Activated naive CD4-positive, alpha-beta T cell treated with anti-CD3 and anti-CD28 coated beads, Interleukin-2, amount 50 U/mL, for 16 hours (primary cell): ENCODE measurements at regions not wholly inside any gene's neighbourhood (a gene's known extent, or its start where the extent isn't known, plus 50 kb on each side); places are given as distances from the start of the nearest gene placed in this dataset.
"Not testable (repeated sequence)": the region's sequence is repeated elsewhere in the genome, so short reads cannot be mapped to it uniquely, and the experiment has no call there.

ENCODE experiments used
- DNase-seq: peaks from one replicate; pipeline ENCODE4 v3.0.0-alpha.2; 2020

DNA sequence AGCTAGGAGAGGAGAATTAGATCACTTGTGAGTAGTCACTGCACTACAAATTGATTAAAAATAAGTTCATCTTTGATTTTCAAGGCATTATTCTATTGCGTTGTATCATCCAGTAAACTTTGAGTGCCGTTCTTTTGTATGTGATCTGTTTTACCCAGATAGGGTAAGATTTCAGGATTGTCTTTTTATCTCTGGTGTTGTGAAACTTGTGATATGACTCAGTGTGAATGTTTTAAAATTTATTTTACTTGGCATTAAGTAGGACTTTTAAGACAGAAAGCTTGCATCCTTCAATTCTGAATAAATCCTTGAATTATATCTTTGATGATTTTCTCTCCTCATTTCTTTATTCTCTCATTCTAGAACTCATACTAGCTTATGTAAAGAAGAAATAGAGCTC, 93.3 kb upstream of the ADAMTS5 start:
- DNase-seq: no peak

DNA sequence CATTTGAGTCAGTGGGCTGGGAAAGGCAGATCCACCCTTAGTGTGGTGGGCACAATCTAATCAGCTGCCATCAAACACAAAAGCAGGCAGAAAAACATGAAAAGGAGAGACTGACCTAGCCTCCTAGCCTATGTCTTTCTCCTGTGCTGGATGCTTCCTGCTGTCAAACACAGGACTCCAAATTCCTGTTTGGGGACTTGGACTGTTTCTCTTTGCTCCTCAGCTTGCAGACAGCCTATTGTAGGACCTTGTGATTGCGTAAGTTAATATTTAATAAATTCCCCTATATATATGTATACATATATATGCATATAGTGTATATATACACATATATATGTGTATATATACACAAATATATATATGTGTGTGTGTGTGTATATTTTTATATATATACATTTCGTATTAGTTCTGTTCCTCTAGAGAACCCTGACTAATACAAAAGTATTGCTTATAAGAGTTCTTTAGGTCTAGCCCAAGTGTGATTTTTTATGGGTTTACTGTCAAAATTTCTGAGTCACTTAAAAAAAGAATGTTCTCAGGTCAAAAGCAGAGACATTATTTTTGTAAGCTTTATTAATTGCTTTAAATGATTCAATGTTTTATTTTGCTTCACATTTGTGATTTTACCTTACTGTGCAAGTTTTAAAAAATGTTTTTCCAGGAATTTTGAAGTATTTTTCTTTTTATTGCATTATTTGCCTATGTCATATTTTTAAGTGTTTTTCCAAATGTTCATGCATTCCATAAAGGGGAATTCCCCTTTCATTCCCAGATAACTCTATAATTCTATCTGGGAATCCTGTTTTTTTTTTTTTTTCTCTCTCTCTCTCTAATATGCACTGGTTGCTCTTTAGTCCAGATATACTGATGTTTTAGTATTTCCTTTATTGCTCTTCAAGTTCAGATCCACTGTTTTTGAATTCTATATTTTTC, 92.1 kb upstream of the ADAMTS5 start:
- no peak for DNase-seq

DNA sequence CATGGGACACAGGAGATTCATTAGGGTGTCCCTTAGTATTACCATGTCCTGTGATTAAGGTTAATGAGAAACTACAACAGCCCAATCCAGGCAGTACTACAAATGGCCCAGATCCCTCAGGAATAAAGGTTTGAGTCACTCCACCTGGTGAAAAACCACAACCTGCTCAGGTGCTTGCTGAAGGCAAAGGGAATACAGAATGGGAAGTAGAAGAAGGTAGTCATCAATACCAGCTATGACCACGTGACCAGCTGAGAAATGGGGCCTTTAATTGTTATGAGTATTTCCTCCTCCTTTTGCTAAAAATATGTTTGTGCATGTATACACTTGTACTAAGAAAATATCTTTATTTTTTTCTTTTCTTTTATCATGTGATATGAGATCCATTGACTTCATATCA, 91.1 kb upstream of the ADAMTS5 start:
- no peak for DNase-seq

DNA sequence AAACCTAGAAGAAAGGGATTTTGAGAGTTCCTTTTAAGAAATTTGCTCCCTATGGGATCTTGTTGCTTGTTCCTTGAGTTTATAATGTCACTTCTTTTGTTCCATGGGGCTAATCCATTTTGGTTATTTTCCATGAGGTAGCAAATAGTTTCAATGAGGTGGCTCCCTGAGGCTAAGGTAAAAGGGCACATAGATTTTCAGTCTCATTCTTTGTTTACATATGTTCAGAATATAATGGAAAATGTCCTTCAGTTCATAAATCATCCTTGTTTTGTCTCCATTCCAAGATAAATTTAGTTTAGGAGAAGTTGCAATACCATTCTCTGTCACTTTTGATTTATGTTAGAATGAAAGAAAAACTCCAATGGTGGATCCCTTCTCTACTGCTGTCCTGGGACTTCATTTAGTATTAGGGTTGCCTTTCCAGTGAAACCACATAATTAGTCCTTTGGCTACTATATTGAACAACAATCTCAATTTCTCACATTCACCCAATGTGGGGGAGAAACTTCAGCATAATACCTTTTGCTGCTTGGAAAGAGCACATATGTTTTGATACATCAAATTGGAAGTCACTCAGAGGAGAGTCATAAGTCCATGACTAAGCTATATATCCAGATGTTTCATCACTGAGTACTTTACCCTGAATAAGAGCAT, 80.9 kb upstream of the ADAMTS5 start:
- no peak for DNase-seq

DNA sequence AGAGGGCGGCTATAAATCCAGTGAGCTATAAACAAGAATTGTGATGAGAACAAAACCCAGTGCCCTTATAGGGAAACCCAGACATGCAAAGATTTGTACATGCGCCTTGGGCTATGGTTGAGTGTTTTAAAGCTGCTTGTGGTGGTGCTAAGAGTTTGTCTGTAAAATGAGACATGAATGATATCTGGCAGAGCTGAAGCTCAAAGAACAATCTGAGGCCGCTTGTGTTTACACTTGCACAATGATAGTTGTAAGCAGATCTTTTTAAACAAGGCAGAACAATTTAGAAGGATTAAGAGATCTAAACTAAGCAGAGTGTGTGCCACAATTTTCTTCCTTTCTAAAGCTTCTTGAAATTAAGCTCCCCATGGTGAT, 80.4 kb upstream of the ADAMTS5 start:
- no peak for DNase-seq

DNA sequence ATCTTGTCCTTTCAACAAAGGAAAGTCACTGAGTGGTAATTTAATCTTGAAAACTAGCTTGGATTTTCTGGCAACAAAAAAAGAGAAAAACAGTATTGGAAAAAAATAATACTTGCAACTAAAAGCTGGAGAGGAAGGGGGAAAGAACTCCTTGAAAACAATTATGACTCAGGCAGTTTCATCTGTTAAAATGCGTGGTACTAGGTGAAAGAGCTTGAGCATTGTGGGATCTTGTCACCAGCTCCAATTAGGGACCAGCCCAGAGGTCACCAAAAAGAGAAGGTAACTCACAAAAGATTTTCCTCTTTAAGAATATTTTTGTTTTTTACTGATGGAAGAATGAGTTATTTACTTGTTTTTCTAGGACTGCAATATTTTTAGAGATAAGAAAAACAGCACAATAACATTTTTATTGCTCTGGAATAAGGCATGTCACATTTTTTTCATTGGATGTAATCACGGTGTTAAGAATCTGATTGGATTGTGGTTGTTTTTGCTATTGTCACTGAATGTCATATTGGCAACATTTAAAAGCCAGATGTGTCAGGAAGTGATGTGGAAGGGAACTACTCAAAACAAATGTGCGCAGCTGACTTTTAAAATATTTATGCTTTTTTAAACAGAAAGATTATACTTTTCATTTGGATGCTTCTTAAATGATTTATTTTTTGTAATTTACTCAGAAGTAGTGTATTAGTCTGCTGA, 78.5 kb upstream of the ADAMTS5 start:
- no peak for DNase-seq

DNA sequence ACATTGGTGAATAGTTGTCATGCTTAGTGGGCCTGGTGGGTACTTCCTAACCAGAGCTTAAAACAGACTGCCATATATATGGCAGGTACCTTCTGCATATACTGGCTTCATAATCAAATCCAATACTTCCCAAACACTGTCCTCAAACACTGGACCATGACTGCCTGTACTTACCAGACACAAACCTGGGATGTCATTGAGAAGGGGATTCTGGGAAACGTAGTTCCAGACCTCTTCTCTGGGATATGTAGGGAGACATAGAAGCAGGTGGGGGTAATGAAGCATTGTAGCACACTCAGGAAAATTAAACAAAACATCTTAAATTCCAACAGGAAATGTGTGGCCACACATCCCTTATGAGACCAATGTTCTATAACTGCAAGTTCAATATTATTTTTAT, 76.5 kb upstream of the ADAMTS5 start:
- no peak for DNase-seq

DNA sequence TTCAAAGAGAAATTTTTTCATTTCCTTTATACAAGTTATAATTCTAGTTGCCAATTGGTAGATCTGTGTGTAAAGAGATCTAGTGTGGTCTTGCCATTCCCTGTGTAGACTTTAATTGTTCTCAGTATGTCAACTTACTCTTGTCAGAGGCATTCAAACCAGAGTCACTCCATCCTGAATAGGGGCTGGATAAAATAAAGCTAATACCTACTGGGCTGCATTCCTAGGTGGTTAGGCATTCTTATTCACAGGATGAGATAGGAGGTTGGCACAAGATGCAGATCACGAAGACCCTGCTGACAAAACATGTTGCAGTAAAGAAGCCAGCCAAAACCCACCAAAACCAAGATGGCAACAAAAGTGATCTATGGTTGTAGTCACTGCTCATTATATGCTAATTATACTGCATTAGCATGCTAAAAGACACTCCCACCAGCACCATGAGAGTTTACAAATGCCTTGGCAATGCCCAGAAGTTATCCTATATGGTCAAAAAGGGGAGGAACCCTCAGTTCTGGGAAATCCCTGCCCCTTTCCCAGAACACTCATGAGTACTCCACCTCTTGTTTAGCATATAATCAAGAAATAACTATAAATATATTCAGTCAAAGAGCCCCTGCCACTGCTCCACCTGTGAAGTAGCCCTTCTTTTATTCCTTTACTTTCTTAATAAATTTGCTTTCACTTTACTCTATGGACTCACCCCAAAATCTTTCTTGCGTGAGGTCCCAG, 74.0 kb upstream of the ADAMTS5 start:
- DNase-seq: no peak

DNA sequence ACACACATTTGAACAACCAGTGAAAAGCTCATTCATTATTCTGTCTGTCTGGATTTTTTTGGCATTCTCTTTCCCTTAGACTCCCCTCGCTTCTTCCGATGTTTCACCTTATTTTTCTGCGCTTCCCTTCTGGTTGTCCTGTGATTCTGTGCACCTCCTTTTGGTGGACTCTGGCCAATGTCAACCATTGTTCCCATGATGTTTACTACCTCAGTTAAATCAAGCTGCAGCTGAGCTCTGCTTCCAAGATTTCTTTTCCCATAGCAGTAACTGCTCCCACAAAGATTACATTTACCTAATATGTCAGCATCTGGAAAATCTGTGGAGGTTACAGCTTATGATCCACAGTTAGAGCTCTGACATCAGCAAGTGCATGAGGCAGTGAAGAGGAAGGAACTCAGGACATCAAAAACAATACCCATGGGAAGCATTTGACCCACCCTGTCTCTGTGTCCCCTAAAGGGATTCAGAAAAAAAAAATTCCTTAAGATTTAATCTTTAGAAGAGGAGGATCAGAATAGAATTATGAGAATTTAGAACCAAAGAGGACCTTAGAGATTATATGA, 69.9 kb upstream of the ADAMTS5 start:
- DNase-seq: no peak

DNA sequence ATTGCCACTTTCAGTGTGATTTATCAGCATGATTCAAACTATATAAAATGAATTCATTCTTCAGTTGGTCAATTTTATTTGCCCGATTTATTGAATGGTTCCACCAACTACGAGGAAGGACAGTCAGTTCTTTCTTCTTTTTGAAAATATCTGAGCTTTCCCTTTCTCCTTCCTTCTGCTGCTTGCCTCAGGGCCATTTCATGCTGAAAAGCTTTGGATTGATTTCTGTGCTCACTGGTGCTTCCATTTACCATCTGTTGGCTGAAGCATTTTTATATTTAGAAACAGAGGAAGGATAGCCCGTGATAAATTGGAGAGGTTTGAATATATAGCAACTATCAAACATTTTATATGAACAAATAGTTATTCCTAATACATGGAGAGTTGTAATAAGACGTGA, 68.9 kb upstream of the ADAMTS5 start:
- DNase-seq: no peak

DNA sequence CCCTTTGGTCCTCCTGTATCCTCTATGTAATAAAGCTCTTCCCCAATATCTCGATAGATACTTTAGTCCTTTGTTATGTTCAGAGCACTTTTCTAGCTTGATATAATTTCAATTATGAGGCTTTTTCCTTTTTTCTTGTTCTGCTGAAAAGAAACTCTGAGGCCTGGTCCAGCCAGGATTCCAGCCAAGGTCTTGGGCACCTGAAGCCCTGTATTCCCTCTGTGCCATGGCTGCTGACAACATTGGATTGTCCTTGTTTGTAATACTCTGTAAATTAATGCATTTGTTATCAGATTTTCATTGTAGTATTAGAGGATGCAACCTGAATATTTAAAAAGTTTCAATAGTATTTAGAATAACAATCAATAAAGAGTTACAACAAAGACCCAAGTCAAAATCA, 67.9 kb upstream of the ADAMTS5 start:
- DNase-seq: no peak

DNA sequence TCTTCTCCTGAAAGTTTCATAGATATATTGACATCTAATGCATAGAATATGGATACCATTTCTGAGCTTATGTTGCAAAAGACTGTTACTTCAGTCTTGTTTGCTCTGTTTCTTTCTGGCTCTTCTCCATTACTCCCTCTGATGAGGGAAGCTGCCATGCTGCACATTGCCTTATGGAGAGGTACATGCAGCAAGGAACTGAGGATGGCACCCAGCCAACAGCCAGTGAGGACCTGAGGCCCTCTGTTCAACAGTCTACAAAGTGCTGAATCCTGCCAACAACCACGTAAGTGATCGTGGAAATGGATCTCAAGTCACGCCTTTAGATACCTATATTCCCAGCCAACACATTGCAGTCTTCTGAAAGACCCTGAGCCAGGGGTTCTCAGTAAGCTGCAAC, 66.6 kb upstream of the ADAMTS5 start:
- no peak for DNase-seq

DNA sequence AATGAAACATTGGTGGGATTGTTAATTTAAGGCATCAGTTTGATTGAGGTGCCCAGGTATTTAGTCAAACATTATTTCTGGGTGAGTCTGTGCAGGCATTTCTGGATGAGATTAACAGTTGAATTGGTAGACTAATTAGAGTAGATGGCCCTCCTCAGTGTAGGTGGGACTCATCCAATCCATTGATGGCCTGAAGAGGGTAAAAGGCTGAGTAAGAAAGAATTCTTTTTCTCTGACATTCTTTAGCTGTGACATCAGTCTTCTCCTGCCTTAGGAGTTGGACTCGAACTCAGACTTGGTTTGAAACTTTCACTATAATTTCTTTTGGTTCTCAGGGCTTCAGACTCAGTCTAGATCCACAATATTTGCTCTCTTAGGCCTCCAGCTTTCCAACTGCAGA, 59.6 kb upstream of the ADAMTS5 start:
- DNase-seq: no peak

DNA sequence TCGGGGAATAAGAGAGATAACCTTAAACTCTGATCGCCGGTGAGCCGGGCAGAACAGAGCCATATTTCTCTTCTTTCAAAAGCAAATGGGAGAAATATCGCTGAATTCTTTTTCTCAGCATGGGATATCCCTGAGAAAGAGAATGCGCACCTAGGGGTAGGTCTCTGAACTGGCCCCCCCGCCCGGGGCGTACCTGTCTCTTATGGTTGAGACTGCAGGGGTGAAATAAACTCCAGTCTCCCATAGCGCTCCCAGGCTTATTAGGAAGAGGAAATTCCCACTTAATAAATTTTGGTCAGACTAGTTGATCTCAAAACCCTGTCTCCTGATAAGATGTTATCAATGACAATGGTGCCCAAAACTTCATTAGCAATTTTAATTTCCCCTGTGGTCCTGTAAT, 58.8 kb upstream of the ADAMTS5 start:
- not testable (repeated sequence) for DNase-seq

DNA sequence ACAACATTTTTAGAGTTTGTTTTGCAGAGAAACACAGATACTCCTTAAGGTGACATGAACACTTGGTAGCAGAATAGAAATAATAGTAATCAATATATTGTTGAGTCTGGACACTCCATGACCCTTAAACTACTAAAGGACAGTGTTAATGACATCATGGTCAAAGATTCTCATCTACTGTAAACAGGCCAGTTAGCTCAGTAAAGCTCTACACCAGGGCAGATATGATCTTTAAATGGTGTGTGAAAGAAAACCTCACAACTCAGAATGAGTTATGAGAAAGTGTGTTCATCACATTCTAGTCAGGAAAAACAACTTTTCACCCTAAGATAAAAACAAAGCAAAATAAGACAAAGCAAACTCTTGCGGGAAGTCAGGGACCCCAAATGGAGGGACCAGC, 58.1 kb upstream of the ADAMTS5 start:
- DNase-seq: no peak

DNA sequence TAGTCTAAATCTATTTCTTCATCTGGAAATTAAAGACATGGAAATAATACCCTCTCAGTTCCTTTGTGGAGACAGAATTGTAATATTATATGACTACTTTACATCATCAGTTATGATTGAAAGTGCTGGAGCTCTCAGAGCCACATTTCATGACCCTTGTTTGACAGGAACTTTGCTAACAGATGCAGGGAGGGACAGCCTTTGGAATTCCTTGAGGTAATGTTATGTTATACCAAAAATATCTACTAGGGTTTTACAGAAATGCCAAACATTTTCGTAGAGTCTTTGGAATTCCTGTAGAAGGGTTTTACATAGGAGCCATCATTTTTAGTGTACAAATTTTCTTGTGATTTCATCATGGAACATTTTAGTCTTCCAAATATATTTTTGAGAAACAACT, 57.4 kb upstream of the ADAMTS5 start:
- no peak for DNase-seq

DNA sequence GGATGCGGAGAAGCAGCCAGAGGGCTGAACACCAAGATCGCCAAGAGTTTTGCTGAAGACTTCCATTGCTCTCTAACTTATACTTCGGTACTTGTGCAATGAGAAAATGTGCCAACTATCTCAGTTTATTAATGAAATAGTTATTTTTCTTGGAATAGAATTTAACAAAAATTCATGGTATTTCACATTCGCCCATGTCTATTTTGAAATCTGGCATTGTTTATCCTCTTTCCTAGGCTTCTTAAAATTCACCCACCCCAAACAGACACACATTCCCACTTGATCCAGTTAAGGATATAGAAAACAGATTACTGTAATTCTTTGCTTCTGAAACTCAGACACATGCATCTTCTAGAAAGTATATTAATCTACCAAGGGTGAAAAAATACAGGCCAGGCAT, 56.3 kb upstream of the ADAMTS5 start:
- no peak for DNase-seq

DNA sequence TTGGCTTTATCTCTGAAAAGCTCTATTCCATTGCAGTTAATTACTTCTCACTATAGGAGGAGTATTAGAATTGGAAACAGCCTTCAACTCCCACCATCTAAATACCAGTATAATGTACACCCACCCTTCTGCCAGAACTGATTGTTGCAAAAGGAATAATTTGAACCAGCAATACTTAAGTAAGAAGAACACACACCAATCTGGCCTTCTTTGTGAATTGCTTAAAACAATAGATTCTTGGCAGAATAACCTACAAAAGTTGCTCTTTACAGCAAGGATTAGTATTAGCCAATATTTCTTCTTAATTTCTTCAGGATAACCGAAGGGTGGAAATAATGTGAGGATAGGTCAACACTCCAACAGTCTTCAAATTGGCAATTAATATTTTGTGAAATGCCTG, 54.9 kb upstream of the ADAMTS5 start:
- no peak for DNase-seq

DNA sequence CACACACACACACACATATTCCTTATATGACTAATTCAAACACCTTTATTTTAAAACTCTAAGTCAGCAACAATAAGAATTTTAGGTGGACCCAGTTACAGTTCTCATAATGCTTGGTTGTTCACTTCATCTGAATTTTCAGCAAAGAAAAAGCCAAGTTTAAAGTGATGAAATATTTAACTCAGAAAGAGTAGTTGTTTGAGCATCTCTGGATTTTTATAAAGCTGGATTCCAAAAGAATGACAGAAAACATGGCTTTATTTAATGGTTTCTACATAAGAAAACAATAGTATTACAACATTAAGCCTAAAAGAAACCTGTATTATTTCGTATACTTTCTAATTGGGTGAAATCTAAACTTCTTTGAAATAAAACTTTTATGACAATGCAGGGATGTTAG, 54.2 kb upstream of the ADAMTS5 start:
- no peak for DNase-seq

DNA sequence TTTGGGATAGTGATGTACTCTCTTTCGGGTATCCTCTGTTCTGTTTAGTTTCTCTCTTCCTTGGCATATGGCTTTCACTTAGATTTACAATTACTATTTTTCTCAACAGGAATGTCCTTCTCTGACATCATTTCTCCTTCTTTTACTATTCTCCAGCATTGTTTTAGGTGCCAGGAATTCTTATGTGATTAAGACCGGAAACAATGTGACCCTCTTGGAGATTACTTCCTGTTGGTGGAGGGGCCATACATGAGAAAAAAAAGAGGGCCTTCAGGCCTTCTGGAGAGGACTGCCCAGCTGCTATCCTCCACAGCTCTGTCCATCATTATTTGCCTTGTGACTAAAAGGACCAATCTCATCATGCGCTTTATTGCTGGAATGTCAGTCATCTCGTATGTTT, 50.4 kb upstream of the ADAMTS5 start:
- DNase-seq: no peak
